H9 (cell line): ENCODE measurements at regions not wholly inside any gene's neighbourhood (a gene's known extent, or its start where the extent isn't known, plus 50 kb on each side); places are given as distances from the start of the nearest gene placed in this dataset.

Experiments used
- DNase-seq: peaks from one replicate; pipeline ENCODE4 v3.0.0-alpha.2; 2017
- H2AFZ ChIP-seq: one replicate; pipeline ENCODE4 v1.6.1; 2013; ENCODE audit warnings: mild to moderate bottlenecking, low read length, control low read depth, moderate library complexity
- H2AK5ac ChIP-seq: 2 replicates; pipeline ENCODE4 v1.6.1; 2013; ENCODE audit warnings: low read length, control low read depth, mixed read lengths; ENCODE audit not compliant: insufficient read length
- H2BK120ac ChIP-seq: one replicate; pipeline ENCODE4 v1.6.1; 2013; ENCODE audit warnings: low read depth, mild to moderate bottlenecking, low read length, control low read depth, inconsistent platforms; ENCODE audit not compliant: poor library complexity, severe bottlenecking
- H2BK12ac ChIP-seq: 2 replicates; pipeline ENCODE4 v1.6.1; 2013; ENCODE audit warnings: low read length, control low read depth, mixed read lengths, low read depth; ENCODE audit not compliant: insufficient read length
- H2BK15ac ChIP-seq: 2 replicates; pipeline ENCODE4 v1.6.1; 2013; ENCODE audit warnings: low read depth, low read length, control low read depth
- H2BK20ac ChIP-seq: one replicate; pipeline ENCODE4 v1.6.1; 2013; ENCODE audit warnings: low read depth, mild to moderate bottlenecking, low read length, control low read depth, inconsistent platforms; ENCODE audit not compliant: poor library complexity, severe bottlenecking
- H2BK5ac ChIP-seq: 2 replicates; pipeline ENCODE4 v1.6.1; 2013; ENCODE audit warnings: low read length, control low read depth, mixed read lengths; ENCODE audit not compliant: insufficient read length
- H3K14ac ChIP-seq: 2 replicates; pipeline ENCODE4 v1.6.1; 2013; ENCODE audit warnings: low read length, control low read depth; ENCODE audit not compliant: insufficient read depth
- H3K18ac ChIP-seq: 2 replicates; pipeline ENCODE4 v1.6.1; 2013; ENCODE audit warnings: low read depth, mild to moderate bottlenecking, mixed read lengths, low read length, control low read depth; ENCODE audit not compliant: insufficient read length
- H3K23ac ChIP-seq: 2 replicates; pipeline ENCODE4 v1.6.1; 2013; ENCODE audit warnings: low read length, control low read depth, mixed read lengths, low read depth; ENCODE audit not compliant: insufficient read length
- H3K23me2 ChIP-seq: 2 replicates; pipeline ENCODE4 v1.6.1; 2013; ENCODE audit warnings: low read depth, mild to moderate bottlenecking, mixed read lengths, low read length, control low read depth; ENCODE audit not compliant: insufficient read length, poor library complexity, severe bottlenecking
- H3K27ac ChIP-seq: 2 replicates; pipeline ENCODE4 v1.5.1; 2013; ENCODE audit warnings: low read length, control low read depth, mixed read lengths, low read depth; ENCODE audit not compliant: insufficient read length
- H3K27me3 ChIP-seq: 2 replicates; pipeline ENCODE4 v1.6.1; 2013; ENCODE audit warnings: low read length, control low read depth, inconsistent platforms; ENCODE audit not compliant: insufficient read depth
- H3K4ac ChIP-seq: 2 replicates; pipeline ENCODE4 v1.6.1; 2013; ENCODE audit warnings: low read depth, mild to moderate bottlenecking, control low read depth, inconsistent platforms, low read length, moderate library complexity
- H3K4me1 ChIP-seq: 2 replicates; pipeline ENCODE4 v1.6.1; 2013; ENCODE audit warnings: low read length, control low read depth, inconsistent platforms; ENCODE audit not compliant: insufficient read depth
- H3K4me2 ChIP-seq: 2 replicates; pipeline ENCODE4 v1.6.1; 2013; ENCODE audit warnings: low read length, control low read depth, mixed read lengths; ENCODE audit not compliant: insufficient read length, insufficient read depth
- H3K56ac ChIP-seq: 2 replicates; pipeline ENCODE4 v1.6.1; 2013; ENCODE audit warnings: low read depth, mild to moderate bottlenecking, mixed read lengths, low read length, control low read depth; ENCODE audit not compliant: insufficient read length
- H3K79me1 ChIP-seq: 2 replicates; pipeline ENCODE4 v1.6.1; 2013; ENCODE audit warnings: low read depth, mild to moderate bottlenecking, moderate library complexity, low read length, control low read depth, inconsistent platforms; ENCODE audit not compliant: insufficient read depth, poor library complexity, severe bottlenecking
- H3K79me2 ChIP-seq: 2 replicates; pipeline ENCODE4 v1.6.1; 2013; ENCODE audit warnings: low read length, control low read depth, inconsistent platforms; ENCODE audit not compliant: insufficient read depth
- H3K9ac ChIP-seq: 2 replicates; pipeline ENCODE4 v1.6.1; 2013; ENCODE audit warnings: low read length, control low read depth, mixed read lengths; ENCODE audit not compliant: insufficient read length; ENCODE audit errors: extremely low read depth
- H3K9me3 ChIP-seq: one replicate; pipeline ENCODE4 v1.6.1; 2013; ENCODE audit warnings: low read depth, low read length, inconsistent platforms; ENCODE audit not compliant: control insufficient read depth
- H3T11ph ChIP-seq: one replicate; pipeline ENCODE4 v1.6.1; 2013; ENCODE audit warnings: mild to moderate bottlenecking, low read length, control low read depth, inconsistent platforms
- H4K20me1 ChIP-seq: one replicate; pipeline ENCODE4 v1.6.1; 2013; ENCODE audit not compliant: control insufficient read depth, insufficient read length, insufficient read depth
- H4K5ac ChIP-seq: 2 replicates; pipeline ENCODE4 v1.6.1; 2013; ENCODE audit warnings: low read depth, mild to moderate bottlenecking, mixed read lengths, low read length, control low read depth; ENCODE audit not compliant: insufficient read length
- H4K8ac ChIP-seq: replicated peaks from 2 replicates; pipeline ENCODE4 v1.6.1; 2013; ENCODE audit warnings: low read length, control low read depth, mixed read lengths, low read depth; ENCODE audit not compliant: insufficient read length
- H4K91ac ChIP-seq: 2 replicates; pipeline ENCODE4 v1.6.1; 2013; ENCODE audit warnings: low read depth, mild to moderate bottlenecking, moderate library complexity, mixed read lengths, low read length, control low read depth; ENCODE audit not compliant: insufficient read length
- H3K27ac Mint-ChIP-seq, 3 experiments: 2 replicates in 2 of 3; 3 replicates in 1 of 3; pipeline ENCODE4 v1.8.0; 2020 to 2021; ENCODE audit warnings: mixed read lengths in 3 of 3, mild to moderate bottlenecking in 1 of 3, moderate library complexity in 1 of 3
- H3K27me3 Mint-ChIP-seq: 2 replicates; pipeline ENCODE4 v1.8.0; 2021; ENCODE audit warnings: low read depth, mild to moderate bottlenecking, moderate library complexity, mixed read lengths
- H3K36me3 Mint-ChIP-seq, 3 experiments: 2 replicates in 2 of 3; 3 replicates in 1 of 3; pipeline ENCODE4 v1.8.0; 2020 to 2021; ENCODE audit warnings: low read depth in 3 of 3, mixed read lengths in 3 of 3; ENCODE audit not compliant: insufficient read depth in 1 of 3
- H3K4me1 Mint-ChIP-seq, 2 experiments: 2 replicates each; pipeline ENCODE4 v1.8.0; 2020; ENCODE audit warnings: mixed read lengths in 2 of 2
- H3K4me3 Mint-ChIP-seq, 2 experiments: 2 replicates in 1 of 2; 3 replicates in 1 of 2; pipeline ENCODE4 v1.8.0; 2020 to 2021; ENCODE audit warnings: mild to moderate bottlenecking in 2 of 2, mixed read lengths in 2 of 2, moderate library complexity in 1 of 2
- H3K9me3 Mint-ChIP-seq, 2 experiments: 2 replicates in 1 of 2; 3 replicates in 1 of 2; pipeline ENCODE4 v1.8.0; 2020; ENCODE audit warnings: mild to moderate bottlenecking in 2 of 2, mixed read lengths in 2 of 2, moderate library complexity in 1 of 2
- CTCF ChIP-seq: fragments of 200-600 bp; sonication (generic); conservative IDR thresholded peaks from 3 replicates; pipeline ENCODE4 v1.8.0; 2021; ENCODE audit warnings: antibody characterized with exemption, mild to moderate bottlenecking
- WGBS: extraction: QIAGEN DNeasy Blood & Tissue Kit; methylation state at CpG from one replicate; pipeline ENCODE4 v1.1.7; 2013; ENCODE audit warnings: missing lambda C conversion rate, low lambda C conversion rate, mixed read lengths; ENCODE audit not compliant: insufficient read length; ENCODE audit errors: extremely low coverage; 5-methylcytosine and 5-hydroxymethylcytosine counted together

- H3K27ac Mint-ChIP-seq = no peak overlapping the region
- H3K36me3 Mint-ChIP-seq = peaks cover 1 to 8% (median 4%) of the 10 kb centered on the region in 3 experiments; a peak in 5 of 7 replicates
- H3K9ac ChIP-seq = no peak overlapping the region
- H4K20me1 ChIP-seq = no peaks in the 10 kb centered on the region
- H3K4me2 ChIP-seq = no peak overlapping the region
- no peak overlapping the region for H2BK120ac ChIP-seq
- H3K23ac ChIP-seq = no peak overlapping the region
- no peak overlapping the region for H2BK15ac ChIP-seq
- no peak for TF ChIP-seq CTCF
- H4K8ac ChIP-seq = no peak overlapping the region
- no peak overlapping the region for H2AFZ ChIP-seq
- no peak overlapping the region for H2BK5ac ChIP-seq
- no peak overlapping the region for H4K91ac ChIP-seq
- H3K9me3 ChIP-seq = no peaks in the 10 kb centered on the region
- H3K27me3 Mint-ChIP-seq = no peaks in the 10 kb centered on the region; the same call in 1 of the 2 replicates
- H3K27me3 ChIP-seq = no peaks in the 10 kb centered on the region
- no peak overlapping the region for H3K14ac ChIP-seq
- no peak for DNase-seq
- H3K4me1 Mint-ChIP-seq = peaks cover 0 to 5% of the 10 kb centered on the region in 2 experiments; a peak in 2 of 4 replicates
- H2BK20ac ChIP-seq = no peak overlapping the region
- H2BK12ac ChIP-seq = no peak overlapping the region
- no peak overlapping the region for H3K4me3 Mint-ChIP-seq
- no peaks in the 10 kb centered on the region for H3K79me2 ChIP-seq
- H4K5ac ChIP-seq = no peak overlapping the region
- H3K27ac ChIP-seq = no peak overlapping the region
- no peak overlapping the region for H3K18ac ChIP-seq
- no peak overlapping the region for H3K56ac ChIP-seq
- no peak overlapping the region for H3K4ac ChIP-seq
- peaks cover 0 to 7% of the 10 kb centered on the region in 2 experiments; a peak in 3 of 5 replicates for H3K9me3 Mint-ChIP-seq
- no CpG with 5 or more reads among the region's 4 CpGs for WGBS
- H3K4me1 ChIP-seq = no peaks in the 10 kb centered on the region
- no peak overlapping the region for H2AK5ac ChIP-seq
- no peaks in the 10 kb centered on the region for H3K23me2 ChIP-seq
- H3T11ph ChIP-seq = no peak overlapping the region
- no peaks in the 10 kb centered on the region for H3K79me1 ChIP-seq
These were observed 324.6 kb upstream of the IGFBP3 start for GRCh38 chr7:46245586-46246111.
